PC-9 (cell line): ENCODE measurements at regions not wholly inside any gene's neighbourhood (a gene's known extent, or its start where the extent isn't known, plus 50 kb on each side); places are given as distances from the start of the nearest gene placed in this dataset.

Source experiments
- EZH2 ChIP-seq: fragments of 200-600 bp; sonication (generic); IDR thresholded peaks from 2 replicates; pipeline ENCODE4 v1.8.0; 2017; ENCODE audit warnings: antibody characterized with exemption, low read depth
- TF ChIP-seq, protein P1 (sequence below): fragments of 200-600 bp; sonication (generic); conservative IDR thresholded peaks from 2 replicates; pipeline ENCODE4 v1.6.1; 2017; ENCODE audit warnings: mixed run types, antibody characterized with exemption, mild to moderate bottlenecking, moderate library complexity

DNA sequence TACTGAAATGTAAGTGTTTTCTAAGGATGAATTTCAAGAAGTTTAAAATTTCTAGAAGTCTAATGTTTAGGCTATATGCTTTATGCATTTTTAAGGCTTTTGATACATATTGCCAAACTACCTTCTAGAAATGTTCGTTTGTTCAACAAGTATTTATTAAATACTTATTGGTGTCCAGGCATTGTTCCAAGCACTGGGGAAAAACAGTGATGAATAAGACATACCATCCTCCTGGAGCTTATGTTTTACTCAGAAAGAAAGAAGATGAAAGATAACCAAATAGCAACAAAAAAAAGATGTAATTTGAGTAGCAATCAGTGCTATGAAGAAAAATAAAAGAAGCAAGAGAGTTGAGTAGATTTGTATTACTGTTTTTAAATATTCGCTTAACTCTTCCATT, 692.9 kb downstream of the SLC4A3 start:
- TF ChIP-seq, protein P1, sequence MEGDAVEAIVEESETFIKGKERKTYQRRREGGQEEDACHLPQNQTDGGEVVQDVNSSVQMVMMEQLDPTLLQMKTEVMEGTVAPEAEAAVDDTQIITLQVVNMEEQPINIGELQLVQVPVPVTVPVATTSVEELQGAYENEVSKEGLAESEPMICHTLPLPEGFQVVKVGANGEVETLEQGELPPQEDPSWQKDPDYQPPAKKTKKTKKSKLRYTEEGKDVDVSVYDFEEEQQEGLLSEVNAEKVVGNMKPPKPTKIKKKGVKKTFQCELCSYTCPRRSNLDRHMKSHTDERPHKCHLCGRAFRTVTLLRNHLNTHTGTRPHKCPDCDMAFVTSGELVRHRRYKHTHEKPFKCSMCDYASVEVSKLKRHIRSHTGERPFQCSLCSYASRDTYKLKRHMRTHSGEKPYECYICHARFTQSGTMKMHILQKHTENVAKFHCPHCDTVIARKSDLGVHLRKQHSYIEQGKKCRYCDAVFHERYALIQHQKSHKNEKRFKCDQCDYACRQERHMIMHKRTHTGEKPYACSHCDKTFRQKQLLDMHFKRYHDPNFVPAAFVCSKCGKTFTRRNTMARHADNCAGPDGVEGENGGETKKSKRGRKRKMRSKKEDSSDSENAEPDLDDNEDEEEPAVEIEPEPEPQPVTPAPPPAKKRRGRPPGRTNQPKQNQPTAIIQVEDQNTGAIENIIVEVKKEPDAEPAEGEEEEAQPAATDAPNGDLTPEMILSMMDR, result no peak
- no peak for TF ChIP-seq EZH2
